ENCODE measurements at regions not wholly inside any gene's neighbourhood (a gene's known extent, or its start where the extent isn't known, plus 50 kb on each side); places are given as distances from the start of the nearest gene placed in this dataset.
"Not testable (repeated sequence)": the region's sequence is repeated elsewhere in the genome, so short reads cannot be mapped to it uniquely, and the experiment has no call there.

- H3K9me3 Mint-ChIP-seq; H3K27me3 Mint-ChIP-seq; ATAC-seq (replicated peaks in 1 of 4); H3K4me3 ChIP-seq (ENCODE audit: control insufficient read depth in 1 of 2, extremely low read depth in 1 of 2, low read length in 1 of 2); H3K9me3 ChIP-seq; H3K27ac Mint-ChIP-seq; H3K36me3 ChIP-seq (ENCODE audit: control insufficient read depth in 2 of 2, extremely low read depth in 1 of 2, insufficient read depth in 1 of 2, low read length in 1 of 2); POLR2A ChIA-PET; H3K27ac ChIP-seq (ENCODE audit: low read length); H3K4me1 Mint-ChIP-seq; H3K4me1 ChIP-seq (ENCODE audit: control insufficient read depth in 1 of 2, extremely low read depth in 1 of 2, insufficient read depth in 2 of 2, low read length in 2 of 2); H3K27me3 ChIP-seq (replicated peaks in 1 of 2; ENCODE audit: control insufficient read depth in 2 of 2, extremely low read depth in 1 of 2, insufficient read depth in 2 of 2, low read length in 1 of 2); DNase-seq; H3K4me3 Mint-ChIP-seq; H3K36me3 Mint-ChIP-seq; CTCF ChIA-PET: not testable (repeated sequence)
- 25% methylated on average over 1 of the region's 6 CpGs for WGBS (ENCODE audit: insufficient coverage)
Measured at GRCh38 chr16:52908057-52908456, 144.6 kb downstream of the CHD9NB start.

- ChIA-PET CTCF (no interaction called here), POLR2A (no interaction called here)
- Mint-ChIP-seq H3K27ac (no peak overlapping the region), H3K27me3 (peaks cover 0 to 3% of the 10 kb centered on the region in 2 donors), H3K9me3 (peaks cover 0 to 7% (median 0%) of the 10 kb centered on the region in 3 donors), H3K4me3 (no peak overlapping the region), H3K36me3 (no peaks in the 10 kb centered on the region), H3K4me1 (no peaks in the 10 kb centered on the region)
- no peaks in the 10 kb centered on the region for H3K36me3 ChIP-seq (ENCODE audit: control insufficient read depth in 2 of 2, extremely low read depth in 1 of 2, insufficient read depth in 1 of 2, low read length in 1 of 2)
- no CpG with 5 or more reads among the region's 3 CpGs for WGBS (ENCODE audit: insufficient coverage)
- no peaks in the 10 kb centered on the region for H3K27me3 ChIP-seq (replicated peaks in 1 of 2; ENCODE audit: control insufficient read depth in 2 of 2, extremely low read depth in 1 of 2, insufficient read depth in 2 of 2, low read length in 1 of 2)
- DNase-seq = no peak
- no peak overlapping the region for H3K27ac ChIP-seq (ENCODE audit: low read length)
- H3K9me3 ChIP-seq = no peaks in the 10 kb centered on the region
- ATAC-seq (replicated peaks in 1 of 4) = no peak
- no peak overlapping the region for H3K4me3 ChIP-seq (ENCODE audit: control insufficient read depth in 1 of 2, extremely low read depth in 1 of 2, low read length in 1 of 2)
- H3K4me1 ChIP-seq (ENCODE audit: control insufficient read depth in 1 of 2, extremely low read depth in 1 of 2, insufficient read depth in 2 of 2, low read length in 2 of 2) = no peaks in the 10 kb centered on the region
Measured at GRCh38 chr16:52906281-52906680, 146.4 kb downstream of the CHD9NB start.

- H3K27ac ChIP-seq (ENCODE audit: low read length) = no peak overlapping the region
- no peaks in the 10 kb centered on the region for H3K9me3 ChIP-seq
- H3K36me3 ChIP-seq (ENCODE audit: control insufficient read depth in 2 of 2, extremely low read depth in 1 of 2, insufficient read depth in 1 of 2, low read length in 1 of 2) = no peaks in the 10 kb centered on the region
- H3K4me1 ChIP-seq (ENCODE audit: control insufficient read depth in 1 of 2, extremely low read depth in 1 of 2, insufficient read depth in 2 of 2, low read length in 2 of 2) = no peaks in the 10 kb centered on the region
- Mint-ChIP-seq H3K27me3 (peaks cover 6 to 14% of the 10 kb centered on the region in 2 donors), H3K4me3 (no peak overlapping the region), H3K4me1 (no peaks in the 10 kb centered on the region), H3K27ac (peak overlapping the region in 1 of 2 donors; percentile 45), H3K36me3 (no peaks in the 10 kb centered on the region), H3K9me3 (peaks cover 0 to 10% (median 10%) of the 10 kb centered on the region in 3 donors)
- CTCF ChIA-PET = no interaction called here
- H3K27me3 ChIP-seq (replicated peaks in 1 of 2; ENCODE audit: control insufficient read depth in 2 of 2, extremely low read depth in 1 of 2, insufficient read depth in 2 of 2, low read length in 1 of 2) = peaks cover 0 to 4% of the 10 kb centered on the region in 2 experiments
- no peak for DNase-seq
- POLR2A ChIA-PET = no interaction called here
- ATAC-seq (replicated peaks in 1 of 4) = no peak
- WGBS (ENCODE audit: insufficient coverage) = 70% methylated on average over 3 of the region's 5 CpGs
- H3K4me3 ChIP-seq (ENCODE audit: control insufficient read depth in 1 of 2, extremely low read depth in 1 of 2, low read length in 1 of 2) = no peak overlapping the region
Measured at GRCh38 chr16:52896478-52897164, 156.1 kb downstream of the CHD9NB start.

- H3K4me1 ChIP-seq (ENCODE audit: control insufficient read depth in 1 of 2, extremely low read depth in 1 of 2, insufficient read depth in 2 of 2, low read length in 2 of 2) = no peaks in the 10 kb centered on the region
- H3K36me3 Mint-ChIP-seq = no peaks in the 10 kb centered on the region
- CTCF ChIA-PET = no interaction called here
Measured at GRCh38 chr16:52874042-52874441, 178.7 kb downstream of the CHD9NB start.

GRCh38 chr16:52872731-52873130 is 180.0 kb downstream of the CHD9NB start:
- H3K4me3 ChIP-seq (ENCODE audit: control insufficient read depth in 1 of 2, extremely low read depth in 1 of 2, low read length in 1 of 2) = no peak overlapping the region
- peaks cover 0 to 2% of the 10 kb centered on the region in 2 experiments for H3K27me3 ChIP-seq (replicated peaks in 1 of 2; ENCODE audit: control insufficient read depth in 2 of 2, extremely low read depth in 1 of 2, insufficient read depth in 2 of 2, low read length in 1 of 2)
- Mint-ChIP-seq H3K9me3 (peaks cover 0 to 8% (median 6%) of the 10 kb centered on the region in 3 donors), H3K27me3 (peaks cover 0 to 8% of the 10 kb centered on the region in 2 donors), H3K27ac (no peak overlapping the region), H3K4me3 (no peak overlapping the region), H3K4me1 (no peaks in the 10 kb centered on the region), H3K36me3 (no peaks in the 10 kb centered on the region)
- ATAC-seq (replicated peaks in 1 of 4) (no peak), DNase-seq (no peak)
- no peaks in the 10 kb centered on the region for H3K9me3 ChIP-seq
- no CpG with 5 or more reads among the region's 7 CpGs for WGBS (ENCODE audit: insufficient coverage)
- no peaks in the 10 kb centered on the region for H3K4me1 ChIP-seq (ENCODE audit: control insufficient read depth in 1 of 2, extremely low read depth in 1 of 2, insufficient read depth in 2 of 2, low read length in 2 of 2)
- H3K36me3 ChIP-seq (ENCODE audit: control insufficient read depth in 2 of 2, extremely low read depth in 1 of 2, insufficient read depth in 1 of 2, low read length in 1 of 2) = no peaks in the 10 kb centered on the region
- H3K27ac ChIP-seq (ENCODE audit: low read length) = no peak overlapping the region
- ChIA-PET CTCF (no interaction called here), POLR2A (no interaction called here)

More at GRCh38 chr16:52874042-52874441, 178.7 kb downstream of the CHD9NB start:
- H3K27ac ChIP-seq (ENCODE audit: low read length) = no peak overlapping the region
- ATAC-seq (replicated peaks in 1 of 4) (no peak), DNase-seq (no peak)
- Mint-ChIP-seq H3K9me3 (peaks cover 0 to 6% (median 5%) of the 10 kb centered on the region in 3 donors), H3K4me1 (no peaks in the 10 kb centered on the region), H3K27ac (no peak overlapping the region), H3K4me3 (no peak overlapping the region), H3K27me3 (peaks cover 0 to 8% of the 10 kb centered on the region in 2 donors)
- peaks cover 0 to 2% of the 10 kb centered on the region in 2 experiments for H3K27me3 ChIP-seq (replicated peaks in 1 of 2; ENCODE audit: control insufficient read depth in 2 of 2, extremely low read depth in 1 of 2, insufficient read depth in 2 of 2, low read length in 1 of 2)
- no peak overlapping the region for H3K4me3 ChIP-seq (ENCODE audit: control insufficient read depth in 1 of 2, extremely low read depth in 1 of 2, low read length in 1 of 2)
- H3K9me3 ChIP-seq = no peaks in the 10 kb centered on the region
- WGBS (ENCODE audit: insufficient coverage) = no CpG with 5 or more reads among the region's 3 CpGs
- H3K36me3 ChIP-seq (ENCODE audit: control insufficient read depth in 2 of 2, extremely low read depth in 1 of 2, insufficient read depth in 1 of 2, low read length in 1 of 2) = no peaks in the 10 kb centered on the region
- POLR2A ChIA-PET = no interaction called here

- no peak overlapping the region for H3K27ac Mint-ChIP-seq
- H3K4me1 Mint-ChIP-seq = no peaks in the 10 kb centered on the region
- ChIA-PET POLR2A (no interaction called here), CTCF (no interaction called here)
- Histone ChIP-seq H3K9me3 (no peaks in the 10 kb centered on the region), H3K4me1 (ENCODE audit: control insufficient read depth in 1 of 2, extremely low read depth in 1 of 2, insufficient read depth in 2 of 2, low read length in 2 of 2) (no peaks in the 10 kb centered on the region), H3K27me3 (replicated peaks in 1 of 2; ENCODE audit: control insufficient read depth in 2 of 2, extremely low read depth in 1 of 2, insufficient read depth in 2 of 2, low read length in 1 of 2) (peaks cover 0 to 2% of the 10 kb centered on the region in 2 experiments), H3K4me3 (ENCODE audit: control insufficient read depth in 1 of 2, extremely low read depth in 1 of 2, low read length in 1 of 2) (no peak overlapping the region), H3K27ac (ENCODE audit: low read length) (no peak overlapping the region), H3K36me3 (ENCODE audit: control insufficient read depth in 2 of 2, extremely low read depth in 1 of 2, insufficient read depth in 1 of 2, low read length in 1 of 2) (no peaks in the 10 kb centered on the region)
- H3K9me3 Mint-ChIP-seq = peaks cover 0 to 8% (median 6%) of the 10 kb centered on the region in 3 donors
- H3K36me3 Mint-ChIP-seq = no peaks in the 10 kb centered on the region
- no peak for DNase-seq
- H3K4me3 Mint-ChIP-seq = no peak overlapping the region
- H3K27me3 Mint-ChIP-seq = peaks cover 2 to 4% of the 10 kb centered on the region in 2 donors
- no peak for ATAC-seq (replicated peaks in 1 of 4)
Measured at GRCh38 chr16:52871481-52871880, 181.2 kb downstream of the CHD9NB start.

GRCh38 chr16:52869243-52869642 is 183.5 kb downstream of the CHD9NB start:
- no peak overlapping the region for H3K4me3 Mint-ChIP-seq
- no peaks in the 10 kb centered on the region for H3K4me1 Mint-ChIP-seq
- Histone ChIP-seq H3K27me3 (replicated peaks in 1 of 2; ENCODE audit: control insufficient read depth in 2 of 2, extremely low read depth in 1 of 2, insufficient read depth in 2 of 2, low read length in 1 of 2) (no peaks in the 10 kb centered on the region), H3K4me3 (ENCODE audit: control insufficient read depth in 1 of 2, extremely low read depth in 1 of 2, low read length in 1 of 2) (no peak overlapping the region), H3K36me3 (ENCODE audit: control insufficient read depth in 2 of 2, extremely low read depth in 1 of 2, insufficient read depth in 1 of 2, low read length in 1 of 2) (no peaks in the 10 kb centered on the region), H3K4me1 (ENCODE audit: control insufficient read depth in 1 of 2, extremely low read depth in 1 of 2, insufficient read depth in 2 of 2, low read length in 2 of 2) (no peaks in the 10 kb centered on the region), H3K9me3 (no peaks in the 10 kb centered on the region), H3K27ac (ENCODE audit: low read length) (no peak overlapping the region)
- ChIA-PET CTCF (no interaction called here), POLR2A (interaction anchor here in 1 of 2 donors (0.5 kb wide), 1 partner anchor 354 kb away, joined by 3 read pairs; no protein-coding TSS in a partner anchor)
- no peak overlapping the region for H3K27ac Mint-ChIP-seq
- WGBS (ENCODE audit: insufficient coverage) = 13% methylated on average over 1 of the region's 1 CpG
- DNase-seq (no peak), ATAC-seq (replicated peaks in 1 of 4) (no peak)
- H3K9me3 Mint-ChIP-seq = peaks cover 6 to 8% (median 7%) of the 10 kb centered on the region in 3 donors
- peaks cover 2 to 4% of the 10 kb centered on the region in 2 donors for H3K27me3 Mint-ChIP-seq
- H3K36me3 Mint-ChIP-seq = no peaks in the 10 kb centered on the region
